ENCODE measurements at regions not wholly inside any gene's neighbourhood (a gene's known extent, or its start where the extent isn't known, plus 50 kb on each side); places are given as distances from the start of the nearest gene placed in this dataset.

GRCh38 chr11:103633068-103633788 is 403.2 kb upstream of the DDI1 start:
- DNase-seq (no peak), ATAC-seq (ENCODE audit: insufficient read depth, low read depth) (no peak)
- Histone ChIP-seq H3K27me3 (ENCODE audit: insufficient read depth, low read length, poor library complexity) (no peaks in the 10 kb centered on the region), H3K9ac (ENCODE audit: low read depth, low read length) (no peak overlapping the region), H3K4me3 (ENCODE audit: low read depth in 1 of 2, low read length in 2 of 2) (no peak overlapping the region), H3K36me3 (ENCODE audit: insufficient read depth, low read length) (no peaks in the 10 kb centered on the region), H2AFZ (ENCODE audit: low read depth, low read length) (no peak overlapping the region), H3K4me1 (ENCODE audit: insufficient read depth, low read length) (no peaks in the 10 kb centered on the region), H3K9me3 (ENCODE audit: insufficient read depth, low read length, severe bottlenecking) (no peaks in the 10 kb centered on the region), H3K4me2 (ENCODE audit: insufficient read depth, low read length) (no peak overlapping the region), H4K20me1 (ENCODE audit: insufficient read depth, low read length) (no peaks in the 10 kb centered on the region), H3K79me2 (ENCODE audit: insufficient read depth, low read length) (no peaks in the 10 kb centered on the region), H3K27ac (ENCODE audit: low read length) (no peak overlapping the region)
- TF ChIP-seq CTCF (IDR thresholded peaks at IDR 0.05; ENCODE audit: borderline replicate concordance, extremely low read depth, low read length, poor library complexity, severe bottlenecking): no peak
- TF ChIP-seq EZH2 (IDR thresholded peaks at IDR 0.05; ENCODE audit: borderline replicate concordance, low read depth, low read length, severe bottlenecking): no peak

GRCh38 chr11:103633819-103634590 is 402.4 kb upstream of the DDI1 start:
- Histone ChIP-seq H3K4me2 (ENCODE audit: insufficient read depth, low read length) (no peak overlapping the region), H3K9ac (ENCODE audit: low read depth, low read length) (no peak overlapping the region), H3K4me3 (ENCODE audit: low read depth in 1 of 2, low read length in 2 of 2) (no peak overlapping the region), H3K27ac (ENCODE audit: low read length) (no peak overlapping the region), H3K27me3 (ENCODE audit: insufficient read depth, low read length, poor library complexity) (no peaks in the 10 kb centered on the region), H3K4me1 (ENCODE audit: insufficient read depth, low read length) (no peaks in the 10 kb centered on the region), H3K36me3 (ENCODE audit: insufficient read depth, low read length) (no peaks in the 10 kb centered on the region), H2AFZ (ENCODE audit: low read depth, low read length) (no peak overlapping the region), H4K20me1 (ENCODE audit: insufficient read depth, low read length) (no peaks in the 10 kb centered on the region), H3K79me2 (ENCODE audit: insufficient read depth, low read length) (no peaks in the 10 kb centered on the region), H3K9me3 (ENCODE audit: insufficient read depth, low read length, severe bottlenecking) (no peaks in the 10 kb centered on the region)
- TF ChIP-seq EZH2 (IDR thresholded peaks at IDR 0.05; ENCODE audit: borderline replicate concordance, low read depth, low read length, severe bottlenecking) (no peak), CTCF (IDR thresholded peaks at IDR 0.05; ENCODE audit: borderline replicate concordance, extremely low read depth, low read length, poor library complexity, severe bottlenecking) (no peak)
- DNase-seq (no peak), ATAC-seq (ENCODE audit: insufficient read depth, low read depth) (no peak)

GRCh38 chr11:103636232-103636631 is 400.2 kb upstream of the DDI1 start:
- H3K79me2 ChIP-seq (ENCODE audit: insufficient read depth, low read length): no peaks in the 10 kb centered on the region
- H3K9me3 ChIP-seq (ENCODE audit: insufficient read depth, low read length, severe bottlenecking): no peaks in the 10 kb centered on the region
- no peak overlapping the region for H3K27ac ChIP-seq (ENCODE audit: low read length)
- ATAC-seq (ENCODE audit: insufficient read depth, low read depth) (no peak), DNase-seq (no peak)
- H3K9ac ChIP-seq (ENCODE audit: low read depth, low read length): no peak overlapping the region
- H3K36me3 ChIP-seq (ENCODE audit: insufficient read depth, low read length): no peaks in the 10 kb centered on the region
- H2AFZ ChIP-seq (ENCODE audit: low read depth, low read length): no peak overlapping the region
- no peaks in the 10 kb centered on the region for H4K20me1 ChIP-seq (ENCODE audit: insufficient read depth, low read length)
- H3K4me3 ChIP-seq (ENCODE audit: low read depth in 1 of 2, low read length in 2 of 2): no peak overlapping the region
- no peaks in the 10 kb centered on the region for H3K27me3 ChIP-seq (ENCODE audit: insufficient read depth, low read length, poor library complexity)
- TF ChIP-seq CTCF (IDR thresholded peaks at IDR 0.05; ENCODE audit: borderline replicate concordance, extremely low read depth, low read length, poor library complexity, severe bottlenecking): no peak
- no peak for TF ChIP-seq EZH2 (IDR thresholded peaks at IDR 0.05; ENCODE audit: borderline replicate concordance, low read depth, low read length, severe bottlenecking)
- no peak overlapping the region for H3K4me2 ChIP-seq (ENCODE audit: insufficient read depth, low read length)
- no peaks in the 10 kb centered on the region for H3K4me1 ChIP-seq (ENCODE audit: insufficient read depth, low read length)

All from DND-41 (cell line).